ENCODE measurements at regions not wholly inside any gene's neighbourhood (a gene's known extent, or its start where the extent isn't known, plus 50 kb on each side); places are given as distances from the start of the nearest gene placed in this dataset.

DNA sequence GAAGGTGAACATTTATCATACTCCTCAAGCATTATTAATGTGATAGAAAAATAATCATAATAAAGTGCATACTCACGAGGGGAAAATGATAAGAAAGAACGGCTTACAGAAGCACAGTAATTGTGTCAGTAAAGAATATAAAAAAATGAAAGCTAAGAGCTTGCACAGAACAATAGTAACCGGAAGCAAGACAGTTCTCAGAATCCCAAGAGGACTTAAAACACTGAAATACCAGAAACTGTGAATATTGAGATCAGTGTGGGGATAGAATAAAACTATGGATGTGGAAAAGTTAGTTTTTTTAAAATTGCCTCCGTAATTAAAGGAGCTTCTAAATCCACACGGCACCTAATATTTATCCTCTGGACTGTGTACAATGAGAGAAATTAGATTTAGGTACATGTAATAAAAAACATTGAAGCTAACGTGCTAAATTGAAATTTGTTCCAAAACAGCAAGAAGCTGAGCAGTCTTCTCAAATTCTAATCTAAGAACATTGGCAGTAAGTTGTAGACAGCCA, 482.7 kb downstream of the SLITRK6 start:
- Histone ChIP-seq H3K27me3 (ENCODE audit: control insufficient read depth, insufficient read depth, low read length) (no peaks in the 10 kb centered on the region), H3K36me3 (ENCODE audit: control insufficient read depth, insufficient read depth, low read length) (no peaks in the 10 kb centered on the region), H3K9me3 (ENCODE audit: control insufficient read depth, insufficient read depth, low read length) (no peaks in the 10 kb centered on the region), H3K4me1 (ENCODE audit: control insufficient read depth, insufficient read depth, low read length) (no peaks in the 10 kb centered on the region), H3K4me3 (ENCODE audit: low read length) (no peak overlapping the region), H3K27ac (ENCODE audit: low read length) (no peak overlapping the region)
- no peak for DNase-seq (ENCODE audit: low read depth, low spot score)
- no CpG with 5 or more reads among the region's 6 CpGs for WGBS (ENCODE audit: insufficient coverage, insufficient read length)

DNA sequence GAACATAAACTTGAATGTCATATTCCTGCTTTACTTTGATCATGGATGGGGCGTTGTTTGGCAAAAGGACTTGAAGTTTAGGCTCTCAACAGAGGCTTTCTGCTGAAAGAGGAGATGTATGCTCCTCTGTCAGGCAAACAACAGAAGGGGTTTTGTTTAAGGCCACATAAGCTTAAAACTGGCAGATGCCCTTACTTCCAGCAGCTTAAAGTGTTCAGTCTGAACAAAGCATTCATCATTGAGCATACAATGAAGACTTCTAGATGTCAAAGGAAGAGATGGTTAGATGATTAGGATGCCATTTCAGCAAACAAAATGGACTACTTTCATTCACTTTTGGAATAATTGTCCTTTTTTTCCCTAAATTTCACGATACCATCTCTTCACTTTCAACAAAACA, 484.5 kb downstream of the SLITRK6 start:
- H3K27me3 ChIP-seq (ENCODE audit: control insufficient read depth, insufficient read depth, low read length) = no peaks in the 10 kb centered on the region
- H3K36me3 ChIP-seq (ENCODE audit: control insufficient read depth, insufficient read depth, low read length) = no peaks in the 10 kb centered on the region
- H3K27ac ChIP-seq (ENCODE audit: low read length) = no peak overlapping the region
- no peaks in the 10 kb centered on the region for H3K9me3 ChIP-seq (ENCODE audit: control insufficient read depth, insufficient read depth, low read length)
- H3K4me1 ChIP-seq (ENCODE audit: control insufficient read depth, insufficient read depth, low read length) = no peaks in the 10 kb centered on the region
- DNase-seq (ENCODE audit: low read depth, low spot score) = no peak
- WGBS (ENCODE audit: insufficient coverage, insufficient read length) = 100% methylated on average over 1 of the region's 2 CpGs
- H3K4me3 ChIP-seq (ENCODE audit: low read length) = no peak overlapping the region

- H3K9me3 ChIP-seq (ENCODE audit: control insufficient read depth, insufficient read depth, low read length) = no peaks in the 10 kb centered on the region
- no peak overlapping the region for H3K27ac ChIP-seq (ENCODE audit: low read length)
- H3K36me3 ChIP-seq (ENCODE audit: control insufficient read depth, insufficient read depth, low read length) = no peaks in the 10 kb centered on the region
- no peaks in the 10 kb centered on the region for H3K27me3 ChIP-seq (ENCODE audit: control insufficient read depth, insufficient read depth, low read length)
- H3K4me1 ChIP-seq (ENCODE audit: control insufficient read depth, insufficient read depth, low read length) = no peaks in the 10 kb centered on the region
- no peak for DNase-seq (ENCODE audit: low read depth, low spot score)
- H3K4me3 ChIP-seq (ENCODE audit: low read length) = no peak overlapping the region
- WGBS (ENCODE audit: insufficient coverage, insufficient read length) = 100% methylated on average over 1 of the region's 6 CpGs
These were observed 485.3 kb downstream of the SLITRK6 start for GRCh38 chr13:85313761-85314503.

DNA sequence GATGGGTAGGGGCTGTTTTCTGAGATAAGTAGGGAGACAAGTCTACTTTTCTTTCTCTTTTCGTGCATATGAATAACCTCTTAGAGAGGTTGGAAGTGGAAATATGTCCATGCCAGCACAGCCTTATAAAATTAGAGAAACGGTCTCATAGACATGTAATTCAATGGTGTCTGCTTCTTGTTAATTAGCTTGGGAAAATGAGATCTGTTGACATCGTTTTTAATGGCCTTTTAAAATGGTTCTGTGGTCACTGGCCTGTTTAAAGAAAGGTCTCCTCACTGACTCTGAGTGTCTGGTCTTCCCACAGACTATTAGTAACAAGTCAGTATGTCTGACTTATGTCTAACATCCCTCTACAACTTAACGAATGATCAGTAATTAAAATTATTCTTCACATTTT, 487.1 kb downstream of the SLITRK6 start:
- Histone ChIP-seq H3K9me3 (ENCODE audit: control insufficient read depth, insufficient read depth, low read length) (no peaks in the 10 kb centered on the region), H3K4me3 (ENCODE audit: low read length) (no peak overlapping the region), H3K27ac (ENCODE audit: low read length) (no peak overlapping the region), H3K27me3 (ENCODE audit: control insufficient read depth, insufficient read depth, low read length) (no peaks in the 10 kb centered on the region), H3K4me1 (ENCODE audit: control insufficient read depth, insufficient read depth, low read length) (no peaks in the 10 kb centered on the region), H3K36me3 (ENCODE audit: control insufficient read depth, insufficient read depth, low read length) (no peaks in the 10 kb centered on the region)
- no peak for DNase-seq (ENCODE audit: low read depth, low spot score)
- 100% methylated on average over 1 of the region's 4 CpGs for WGBS (ENCODE audit: insufficient coverage, insufficient read length)

GRCh38 chr13:85303630-85304029, 495.6 kb downstream of the SLITRK6 start:
- Histone ChIP-seq H3K27ac (ENCODE audit: low read length) (no peak overlapping the region), H3K4me1 (ENCODE audit: control insufficient read depth, insufficient read depth, low read length) (no peaks in the 10 kb centered on the region), H3K4me3 (ENCODE audit: low read length) (no peak overlapping the region), H3K9me3 (ENCODE audit: control insufficient read depth, insufficient read depth, low read length) (no peaks in the 10 kb centered on the region), H3K27me3 (ENCODE audit: control insufficient read depth, insufficient read depth, low read length) (no peaks in the 10 kb centered on the region), H3K36me3 (ENCODE audit: control insufficient read depth, insufficient read depth, low read length) (no peaks in the 10 kb centered on the region)
- no CpG with 5 or more reads among the region's 4 CpGs for WGBS (ENCODE audit: insufficient coverage, insufficient read length)
- DNase-seq (ENCODE audit: low read depth, low spot score) = no peak

DNA sequence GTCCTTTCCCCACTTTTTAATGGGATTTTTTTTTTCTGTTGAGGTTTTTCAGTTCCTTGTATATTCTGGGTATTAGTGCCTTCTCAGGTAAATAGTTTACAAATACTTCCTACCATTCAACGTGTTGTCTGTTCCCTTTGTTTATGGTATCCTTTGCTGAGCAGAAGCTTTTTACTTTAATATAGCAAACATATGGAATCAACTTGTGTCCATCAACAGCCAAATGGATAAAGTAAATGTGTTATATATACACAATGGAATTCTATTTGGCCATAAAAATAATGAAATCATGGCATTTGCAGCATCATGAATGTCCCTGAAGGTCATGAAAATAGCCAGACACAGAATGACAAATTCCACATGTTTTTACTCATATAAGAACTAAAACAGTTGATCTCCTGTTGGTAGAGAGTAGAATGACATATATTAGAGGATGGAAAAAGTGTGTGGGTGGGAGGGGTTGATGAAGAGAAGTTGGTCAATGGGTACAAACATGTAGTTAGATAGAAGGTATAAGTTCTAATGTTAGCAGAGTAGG, 500.8 kb downstream of the SLITRK6 start:
- H3K27me3 ChIP-seq (ENCODE audit: control insufficient read depth, insufficient read depth, low read length) = no peaks in the 10 kb centered on the region
- H3K27ac ChIP-seq (ENCODE audit: low read length) = no peak overlapping the region
- H3K4me1 ChIP-seq (ENCODE audit: control insufficient read depth, insufficient read depth, low read length) = no peaks in the 10 kb centered on the region
- no peaks in the 10 kb centered on the region for H3K36me3 ChIP-seq (ENCODE audit: control insufficient read depth, insufficient read depth, low read length)
- no CpG with 5 or more reads among the region's 1 CpG for WGBS (ENCODE audit: insufficient coverage, insufficient read length)
- H3K9me3 ChIP-seq (ENCODE audit: control insufficient read depth, insufficient read depth, low read length) = no peaks in the 10 kb centered on the region
- no peak overlapping the region for H3K4me3 ChIP-seq (ENCODE audit: low read length)
- no peak for DNase-seq (ENCODE audit: low read depth, low spot score)

DNA sequence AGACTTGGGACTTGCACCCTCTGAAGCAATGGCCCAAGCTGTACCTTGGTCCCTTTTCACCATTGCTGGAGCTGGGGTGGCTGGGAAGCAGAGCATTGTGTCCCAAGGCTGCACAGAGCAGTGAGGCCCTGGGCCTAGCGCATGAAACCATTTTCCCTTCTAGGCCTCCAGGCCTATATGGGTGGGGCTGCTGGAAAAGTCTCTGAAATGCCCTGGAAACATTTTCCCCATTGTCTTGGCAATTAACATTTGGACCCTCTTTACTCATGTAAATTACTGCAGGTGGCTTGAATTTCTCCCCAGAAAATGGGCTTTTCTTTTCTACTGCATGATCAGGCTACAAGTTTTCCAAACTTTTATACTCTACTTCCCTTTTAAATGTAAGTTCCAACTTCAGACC, 510.5 kb downstream of the SLITRK6 start:
- H3K27ac ChIP-seq (ENCODE audit: low read length) = no peak overlapping the region
- no peaks in the 10 kb centered on the region for H3K9me3 ChIP-seq (ENCODE audit: control insufficient read depth, insufficient read depth, low read length)
- no peaks in the 10 kb centered on the region for H3K36me3 ChIP-seq (ENCODE audit: control insufficient read depth, insufficient read depth, low read length)
- H3K27me3 ChIP-seq (ENCODE audit: control insufficient read depth, insufficient read depth, low read length) = no peaks in the 10 kb centered on the region
- no peak overlapping the region for H3K4me3 ChIP-seq (ENCODE audit: low read length)
- H3K4me1 ChIP-seq (ENCODE audit: control insufficient read depth, insufficient read depth, low read length) = peaks cover 3% of the 10 kb centered on the region; the same call in 1 of the 2 replicates
- no peak for DNase-seq (ENCODE audit: low read depth, low spot score)
- no CpG with 5 or more reads among the region's 1 CpG for WGBS (ENCODE audit: insufficient coverage, insufficient read length)

- peaks cover 3% of the 10 kb centered on the region; the same call in 1 of the 2 replicates for H3K4me1 ChIP-seq (ENCODE audit: control insufficient read depth, insufficient read depth, low read length)
- no peak for DNase-seq (ENCODE audit: low read depth, low spot score)
- H3K27me3 ChIP-seq (ENCODE audit: control insufficient read depth, insufficient read depth, low read length) = no peaks in the 10 kb centered on the region
- no peak overlapping the region for H3K27ac ChIP-seq (ENCODE audit: low read length)
- H3K4me3 ChIP-seq (ENCODE audit: low read length) = no peak overlapping the region
- H3K36me3 ChIP-seq (ENCODE audit: control insufficient read depth, insufficient read depth, low read length) = no peaks in the 10 kb centered on the region
- H3K9me3 ChIP-seq (ENCODE audit: control insufficient read depth, insufficient read depth, low read length) = no peaks in the 10 kb centered on the region
These were observed 511.7 kb downstream of the SLITRK6 start for GRCh38 chr13:85287528-85287927.

- Histone ChIP-seq H3K4me1 (ENCODE audit: control insufficient read depth, insufficient read depth, low read length) (peaks cover 3% of the 10 kb centered on the region; the same call in 1 of the 2 replicates), H3K27ac (ENCODE audit: low read length) (no peak overlapping the region), H3K4me3 (ENCODE audit: low read length) (no peak overlapping the region), H3K9me3 (ENCODE audit: control insufficient read depth, insufficient read depth, low read length) (no peaks in the 10 kb centered on the region), H3K27me3 (ENCODE audit: control insufficient read depth, insufficient read depth, low read length) (no peaks in the 10 kb centered on the region), H3K36me3 (ENCODE audit: control insufficient read depth, insufficient read depth, low read length) (no peaks in the 10 kb centered on the region)
- WGBS (ENCODE audit: insufficient coverage, insufficient read length) = no CpG with 5 or more reads among the region's 1 CpG
- no peak for DNase-seq (ENCODE audit: low read depth, low spot score)
These were observed 513.1 kb downstream of the SLITRK6 start for GRCh38 chr13:85286081-85286480.

DNA sequence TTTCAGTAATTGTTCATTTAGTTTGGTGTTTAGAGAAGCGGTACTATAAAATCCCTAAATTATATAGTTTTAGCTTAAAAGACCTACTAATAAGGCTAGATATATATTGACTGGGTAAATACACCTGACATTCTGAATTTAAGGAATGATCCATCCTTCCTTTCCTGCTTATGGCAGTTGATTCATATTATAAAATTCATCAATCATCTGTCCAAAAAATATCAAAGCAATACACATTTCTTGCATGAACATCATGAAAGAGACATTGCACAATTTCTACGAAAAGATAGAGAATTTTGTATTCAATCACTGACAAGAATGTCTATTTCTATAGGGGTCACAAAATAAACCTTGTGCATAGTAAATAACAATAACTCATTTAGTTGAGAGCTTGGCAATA, 514.9 kb downstream of the SLITRK6 start:
- no CpG with 5 or more reads among the region's 2 CpGs for WGBS (ENCODE audit: insufficient coverage, insufficient read length)
- DNase-seq (ENCODE audit: low read depth, low spot score) = no peak

GRCh38 chr13:85283408-85283807, 515.8 kb downstream of the SLITRK6 start:
- no peak overlapping the region for H3K27ac ChIP-seq (ENCODE audit: low read length)
- H3K9me3 ChIP-seq (ENCODE audit: control insufficient read depth, insufficient read depth, low read length) = no peaks in the 10 kb centered on the region
- H3K4me3 ChIP-seq (ENCODE audit: low read length) = no peak overlapping the region
- H3K36me3 ChIP-seq (ENCODE audit: control insufficient read depth, insufficient read depth, low read length) = no peaks in the 10 kb centered on the region
- no peaks in the 10 kb centered on the region for H3K27me3 ChIP-seq (ENCODE audit: control insufficient read depth, insufficient read depth, low read length)
- DNase-seq (ENCODE audit: low read depth, low spot score) = no peak
- no peaks in the 10 kb centered on the region; the same call in 1 of the 2 replicates for H3K4me1 ChIP-seq (ENCODE audit: control insufficient read depth, insufficient read depth, low read length)

More for the DNA sequence above, 514.9 kb downstream of the SLITRK6 start:
- Histone ChIP-seq H3K27ac (ENCODE audit: low read length) (no peak overlapping the region), H3K9me3 (ENCODE audit: control insufficient read depth, insufficient read depth, low read length) (no peaks in the 10 kb centered on the region), H3K36me3 (ENCODE audit: control insufficient read depth, insufficient read depth, low read length) (no peaks in the 10 kb centered on the region), H3K4me3 (ENCODE audit: low read length) (no peak overlapping the region), H3K4me1 (ENCODE audit: control insufficient read depth, insufficient read depth, low read length) (peaks cover 3% of the 10 kb centered on the region; the same call in 1 of the 2 replicates), H3K27me3 (ENCODE audit: control insufficient read depth, insufficient read depth, low read length) (no peaks in the 10 kb centered on the region)

Data from iPS DF 6.9 (cell line).